Naive thymus-derived CD4-positive, alpha-beta T cell (primary cell): ENCODE measurements at regions not wholly inside any gene's neighbourhood (a gene's known extent, or its start where the extent isn't known, plus 50 kb on each side); places are given as distances from the start of the nearest gene placed in this dataset.
"Not testable (repeated sequence)": the region's sequence is repeated elsewhere in the genome, so short reads cannot be mapped to it uniquely, and the experiment has no call there.

Experiments used
- ATAC-seq: fragments of 150-1000 bp; cut with Tn5 transposase; 2 replicates; pipeline ENCODE4 v1.10.0; 2021; ENCODE audit warnings: mild to moderate bottlenecking, moderate library complexity
- CTCF ChIA-PET: fragments of 350-600 bp; sonication (Branson Sonifier 250); formaldehyde crosslinking; loops from one replicate; lab custom pipeline; 2021; ENCODE audit warnings: antibody characterized with exemption; lab: Charles Lee
- POLR2A ChIA-PET: fragments of 350-600 bp; sonication (Branson Sonifier 250); formaldehyde crosslinking; loops from one replicate; lab custom pipeline; 2021; ENCODE audit warnings: antibody characterized with exemption, inconsistent platforms; lab: Charles Lee
- DNase-seq, 9 donors: peaks; one replicate each; pipeline versions ENCODE4 v3.0.0 to v3.0.0-alpha.2; 2020 to 2022; ENCODE audit warnings: mixed read lengths in 1 of 9
- H3K27ac ChIP-seq: one replicate; pipeline ENCODE4 v1.7.0; 2013; ENCODE audit warnings: mild to moderate bottlenecking, low read depth, low read length, moderate library complexity
- H3K27me3 ChIP-seq, 2 donors: one replicate each; pipeline ENCODE4 v1.7.0; 2013; ENCODE audit warnings: low read length in 2 of 2, mild to moderate bottlenecking in 2 of 2, moderate library complexity in 2 of 2; ENCODE audit not compliant: control insufficient read depth in 2 of 2, insufficient read depth in 2 of 2
- H3K36me3 ChIP-seq, 3 experiments: 1 replicate in 2 of 3; 2 replicates in 1 of 3; pipeline ENCODE4 v1.7.0; 2013; ENCODE audit warnings: low read length in 3 of 3, mild to moderate bottlenecking in 3 of 3, moderate library complexity in 1 of 3; ENCODE audit not compliant: insufficient read depth in 3 of 3, control insufficient read depth in 2 of 3
- H3K4me1 ChIP-seq, 2 donors: one replicate each; pipeline ENCODE4 v1.7.0; 2013; ENCODE audit warnings: low read length in 2 of 2, mild to moderate bottlenecking in 2 of 2, moderate library complexity in 1 of 2; ENCODE audit not compliant: control insufficient read depth in 2 of 2, insufficient read depth in 2 of 2
- H3K4me3 ChIP-seq: 2 replicates; pipeline ENCODE4 v1.7.0; 2013; ENCODE audit warnings: mild to moderate bottlenecking, low read length
- H3K9me3 ChIP-seq, 3 experiments: 1 replicate in 2 of 3; 2 replicates in 1 of 3; pipeline ENCODE4 v1.7.0; 2013; ENCODE audit warnings: low read length in 3 of 3; ENCODE audit not compliant: control insufficient read depth in 2 of 3
- H3K27ac Mint-ChIP-seq, 9 donors: one replicate each; pipeline ENCODE4 v1.8.0; 2020 to 2022; ENCODE audit warnings: mixed read lengths in 9 of 9, mild to moderate bottlenecking in 8 of 9, moderate library complexity in 5 of 9, inconsistent platforms in 2 of 9
- H3K27me3 Mint-ChIP-seq, 5 donors: one replicate each; pipeline ENCODE4 v1.8.0; 2021 to 2022; ENCODE audit warnings: mixed read lengths in 5 of 5, mild to moderate bottlenecking in 1 of 5
- H3K36me3 Mint-ChIP-seq, 5 donors: one replicate each; pipeline ENCODE4 v1.8.0; 2020 to 2022; ENCODE audit warnings: mixed read lengths in 5 of 5, mild to moderate bottlenecking in 3 of 5, inconsistent platforms in 1 of 5
- H3K4me1 Mint-ChIP-seq, 7 donors: one replicate each; pipeline ENCODE4 v1.8.0; 2020 to 2022; ENCODE audit warnings: mixed read lengths in 7 of 7, mild to moderate bottlenecking in 3 of 7, inconsistent platforms in 1 of 7
- H3K4me3 Mint-ChIP-seq, 10 donors: one replicate each; pipeline ENCODE4 v1.8.0; 2020 to 2022; ENCODE audit warnings: mild to moderate bottlenecking in 10 of 10, mixed read lengths in 10 of 10, moderate library complexity in 6 of 10, inconsistent platforms in 2 of 10
- H3K9me3 Mint-ChIP-seq, 11 donors: one replicate each; pipeline ENCODE4 v1.8.0; 2020 to 2022; ENCODE audit warnings: mixed read lengths in 11 of 11, mild to moderate bottlenecking in 4 of 11, inconsistent platforms in 1 of 11, moderate library complexity in 1 of 11
- intact Hi-C, 2 donors: fragments of 100-400 bp; cut with micrococcal nuclease; formaldehyde crosslinking; loops; one replicate each; pipeline ENCODE4 v1.15.1; 2023

- H3K36me3 Mint-ChIP-seq: no peaks in the 10 kb centered on the region
Observed at GRCh38 chr5:105874316-105874715, 1796.4 kb downstream of the EFNA5 start.

GRCh38 chr5:105872569-105873270 lies 1798.0 kb downstream of the EFNA5 start:
- Mint-ChIP-seq H3K27me3 (no peaks in the 10 kb centered on the region), H3K9me3 (peaks cover 0 to 18% (median 5%) of the 10 kb centered on the region in 11 donors), H3K27ac (no peak overlapping the region), H3K36me3 (no peaks in the 10 kb centered on the region), H3K4me1 (no peaks in the 10 kb centered on the region), H3K4me3 (no peak overlapping the region)
- POLR2A ChIA-PET: no interaction called here
- CTCF ChIA-PET: no interaction called here
- Histone ChIP-seq H3K4me3 (no peak overlapping the region), H3K27me3 (no peaks in the 10 kb centered on the region), H3K9me3 (peaks cover 0 to 5% (median 0%) of the 10 kb centered on the region in 3 experiments), H3K4me1 (no peaks in the 10 kb centered on the region), H3K36me3 (no peaks in the 10 kb centered on the region), H3K27ac (no peak overlapping the region)
- ATAC-seq: no peak
- intact Hi-C loops: no loop called here
- no peak for DNase-seq

More at GRCh38 chr5:105874316-105874715, 1796.4 kb downstream of the EFNA5 start:
- H3K9me3 Mint-ChIP-seq: peaks cover 0 to 24% (median 5%) of the 10 kb centered on the region in 11 donors
- DNase-seq (no peak), ATAC-seq (no peak)
- Histone ChIP-seq H3K4me1 (no peaks in the 10 kb centered on the region), H3K36me3 (no peaks in the 10 kb centered on the region), H3K9me3 (peaks cover 0 to 5% (median 0%) of the 10 kb centered on the region in 3 experiments), H3K4me3 (no peak overlapping the region), H3K27me3 (no peaks in the 10 kb centered on the region), H3K27ac (no peak overlapping the region)
- CTCF ChIA-PET: no interaction called here
- H3K27ac Mint-ChIP-seq: no peak overlapping the region
- H3K4me3 Mint-ChIP-seq: no peak overlapping the region
- POLR2A ChIA-PET: no interaction called here
- H3K4me1 Mint-ChIP-seq: no peaks in the 10 kb centered on the region
- intact Hi-C loops: no loop called here
- H3K27me3 Mint-ChIP-seq: no peaks in the 10 kb centered on the region

- Histone ChIP-seq H3K27ac (no peak overlapping the region), H3K27me3 (no peaks in the 10 kb centered on the region), H3K36me3 (no peaks in the 10 kb centered on the region), H3K9me3 (no peaks in the 10 kb centered on the region), H3K4me3 (no peak overlapping the region), H3K4me1 (no peaks in the 10 kb centered on the region)
- H3K36me3 Mint-ChIP-seq: no peaks in the 10 kb centered on the region
- intact Hi-C loops: no loop called here
- no peak overlapping the region for H3K4me3 Mint-ChIP-seq
- CTCF ChIA-PET: no interaction called here
- peaks cover 3 to 18% (median 13%) of the 10 kb centered on the region in 11 donors for H3K9me3 Mint-ChIP-seq
- no peak overlapping the region for H3K27ac Mint-ChIP-seq
- ATAC-seq (no peak), DNase-seq (no peak)
- H3K27me3 Mint-ChIP-seq: no peaks in the 10 kb centered on the region
- H3K4me1 Mint-ChIP-seq: no peaks in the 10 kb centered on the region
- POLR2A ChIA-PET: no interaction called here
Observed at GRCh38 chr5:105868038-105868780, 1802.5 kb downstream of the EFNA5 start.

GRCh38 chr5:105865834-105866233 lies 1804.9 kb downstream of the EFNA5 start:
- Mint-ChIP-seq H3K36me3 (no peaks in the 10 kb centered on the region), H3K4me3 (no peak overlapping the region), H3K9me3 (peaks cover 0 to 29% (median 14%) of the 10 kb centered on the region in 11 donors), H3K27me3 (no peaks in the 10 kb centered on the region), H3K27ac (no peak overlapping the region), H3K4me1 (no peaks in the 10 kb centered on the region)
- no peaks in the 10 kb centered on the region for H3K36me3 ChIP-seq
- H3K4me1 ChIP-seq: no peaks in the 10 kb centered on the region
- H3K9me3 ChIP-seq: no peaks in the 10 kb centered on the region
- ChIA-PET CTCF (no interaction called here), POLR2A (no interaction called here)
- ATAC-seq (no peak), DNase-seq (no peak)
- H3K27ac ChIP-seq: no peak overlapping the region
- no peaks in the 10 kb centered on the region for H3K27me3 ChIP-seq
- no peak overlapping the region for H3K4me3 ChIP-seq
- intact Hi-C loops: no loop called here

GRCh38 chr5:105859350-105859749 lies 1811.4 kb downstream of the EFNA5 start:
- H3K36me3 ChIP-seq, POLR2A ChIA-PET, H3K27ac ChIP-seq, CTCF ChIA-PET, intact Hi-C loops, H3K4me3 ChIP-seq, H3K4me1 ChIP-seq, H3K9me3 ChIP-seq, DNase-seq, H3K27me3 ChIP-seq, H3K27ac Mint-ChIP-seq, H3K27me3 Mint-ChIP-seq, H3K4me3 Mint-ChIP-seq, H3K4me1 Mint-ChIP-seq, H3K36me3 Mint-ChIP-seq, ATAC-seq: not testable (repeated sequence)
- peaks cover 0 to 34% (median 10%) of the 10 kb centered on the region in 11 donors for H3K9me3 Mint-ChIP-seq

- H3K4me3 Mint-ChIP-seq: no peak overlapping the region
- intact Hi-C loops: no loop called here
- no peak for DNase-seq
- Histone ChIP-seq H3K36me3 (no peaks in the 10 kb centered on the region), H3K4me3 (no peak overlapping the region), H3K27ac (no peak overlapping the region), H3K9me3 (no peaks in the 10 kb centered on the region), H3K27me3 (no peaks in the 10 kb centered on the region), H3K4me1 (no peaks in the 10 kb centered on the region)
- H3K27ac Mint-ChIP-seq: no peak overlapping the region
- H3K9me3 Mint-ChIP-seq: peaks cover 0 to 12% (median 2%) of the 10 kb centered on the region in 11 donors
- ChIA-PET POLR2A (no interaction called here), CTCF (no interaction called here)
- H3K4me1 Mint-ChIP-seq: no peaks in the 10 kb centered on the region
- H3K36me3 Mint-ChIP-seq: no peaks in the 10 kb centered on the region
- ATAC-seq: no peak
- no peaks in the 10 kb centered on the region for H3K27me3 Mint-ChIP-seq
Observed at GRCh38 chr5:105849701-105850100, 1821.0 kb downstream of the EFNA5 start.

GRCh38 chr5:105840800-105841199 lies 1829.9 kb downstream of the EFNA5 start:
- Histone ChIP-seq H3K27ac (no peak overlapping the region), H3K9me3 (no peaks in the 10 kb centered on the region), H3K4me1 (no peaks in the 10 kb centered on the region), H3K27me3 (no peaks in the 10 kb centered on the region), H3K36me3 (no peaks in the 10 kb centered on the region), H3K4me3 (no peak overlapping the region)
- Mint-ChIP-seq H3K36me3 (no peaks in the 10 kb centered on the region), H3K4me3 (no peak overlapping the region), H3K9me3 (peaks cover 3 to 27% (median 13%) of the 10 kb centered on the region in 11 donors), H3K4me1 (no peaks in the 10 kb centered on the region), H3K27ac (no peak overlapping the region), H3K27me3 (no peaks in the 10 kb centered on the region)
- intact Hi-C loops: no loop called here
- ATAC-seq: no peak
- ChIA-PET POLR2A (no interaction called here), CTCF (no interaction called here)
- no peak for DNase-seq
